OCI-LY1 (cell line): ENCODE measurements at regions not wholly inside any gene's neighbourhood (a gene's known extent, or its start where the extent isn't known, plus 50 kb on each side); places are given as distances from the start of the nearest gene placed in this dataset.

Experiments
- EZH2 ChIP-seq: fragments of 200-600 bp; sonication (generic), shearing (Covaris generic); IDR thresholded peaks from 2 replicates; pipeline ENCODE4 v1.8.0; 2017; ENCODE audit warnings: borderline replicate concordance, mixed run types, mild to moderate bottlenecking, antibody characterized with exemption, low read length, moderate library complexity, mixed read lengths
- TF ChIP-seq, protein P1 (sequence below): fragments of 200-600 bp; sonication (generic), shearing (Covaris generic); IDR thresholded peaks from 2 replicates; pipeline ENCODE4 v1.5.1; 2017; ENCODE audit warnings: mild to moderate bottlenecking, antibody characterized with exemption, low read length, moderate library complexity, mixed read lengths

DNA sequence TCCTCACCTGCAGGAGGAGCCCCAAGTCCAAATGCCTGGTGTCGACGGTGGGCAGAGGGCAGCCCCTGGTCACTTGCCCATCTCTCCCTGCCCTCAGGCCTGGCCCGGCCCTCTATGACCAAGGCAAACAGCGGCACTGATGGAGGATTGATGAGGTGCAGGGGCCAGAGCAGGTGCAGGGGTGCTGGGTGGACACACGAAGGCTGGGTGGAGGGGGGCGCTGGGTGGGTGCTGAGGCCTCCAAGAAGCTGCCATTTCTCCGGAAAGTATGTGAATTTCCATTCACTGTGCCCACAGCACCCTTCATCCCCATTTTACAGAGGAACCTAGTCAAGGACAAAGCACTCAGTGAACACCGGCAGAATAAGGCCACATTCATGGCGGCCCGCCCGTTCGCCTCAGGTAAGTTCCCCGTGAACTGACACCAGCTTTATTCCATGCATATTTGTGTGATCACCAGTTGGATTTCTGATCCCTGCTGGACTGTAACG, 143.8 kb upstream of the PPP1R26 start:
- TF ChIP-seq, protein P1, sequence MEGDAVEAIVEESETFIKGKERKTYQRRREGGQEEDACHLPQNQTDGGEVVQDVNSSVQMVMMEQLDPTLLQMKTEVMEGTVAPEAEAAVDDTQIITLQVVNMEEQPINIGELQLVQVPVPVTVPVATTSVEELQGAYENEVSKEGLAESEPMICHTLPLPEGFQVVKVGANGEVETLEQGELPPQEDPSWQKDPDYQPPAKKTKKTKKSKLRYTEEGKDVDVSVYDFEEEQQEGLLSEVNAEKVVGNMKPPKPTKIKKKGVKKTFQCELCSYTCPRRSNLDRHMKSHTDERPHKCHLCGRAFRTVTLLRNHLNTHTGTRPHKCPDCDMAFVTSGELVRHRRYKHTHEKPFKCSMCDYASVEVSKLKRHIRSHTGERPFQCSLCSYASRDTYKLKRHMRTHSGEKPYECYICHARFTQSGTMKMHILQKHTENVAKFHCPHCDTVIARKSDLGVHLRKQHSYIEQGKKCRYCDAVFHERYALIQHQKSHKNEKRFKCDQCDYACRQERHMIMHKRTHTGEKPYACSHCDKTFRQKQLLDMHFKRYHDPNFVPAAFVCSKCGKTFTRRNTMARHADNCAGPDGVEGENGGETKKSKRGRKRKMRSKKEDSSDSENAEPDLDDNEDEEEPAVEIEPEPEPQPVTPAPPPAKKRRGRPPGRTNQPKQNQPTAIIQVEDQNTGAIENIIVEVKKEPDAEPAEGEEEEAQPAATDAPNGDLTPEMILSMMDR = no peak
- TF ChIP-seq EZH2 = no peak
